GM18505 (cell line): ENCODE measurements at regions not wholly inside any gene's neighbourhood (a gene's known extent, or its start where the extent isn't known, plus 50 kb on each side); places are given as distances from the start of the nearest gene placed in this dataset.

ENCODE experiments used
- ATAC-seq: cut with Tn5 transposase; IDR thresholded peaks from one replicate; pipeline ENCODE4 v1.9.1; 2021; ENCODE audit not compliant: unreplicated experiment
- POLR2A ChIP-seq: IDR thresholded peaks from 4 replicates; pipeline ENCODE4 v1.6.1; 2011; ENCODE audit warnings: borderline replicate concordance; ENCODE audit not compliant: insufficient read depth, insufficient read length; ENCODE audit errors: extremely low read depth

DNA sequence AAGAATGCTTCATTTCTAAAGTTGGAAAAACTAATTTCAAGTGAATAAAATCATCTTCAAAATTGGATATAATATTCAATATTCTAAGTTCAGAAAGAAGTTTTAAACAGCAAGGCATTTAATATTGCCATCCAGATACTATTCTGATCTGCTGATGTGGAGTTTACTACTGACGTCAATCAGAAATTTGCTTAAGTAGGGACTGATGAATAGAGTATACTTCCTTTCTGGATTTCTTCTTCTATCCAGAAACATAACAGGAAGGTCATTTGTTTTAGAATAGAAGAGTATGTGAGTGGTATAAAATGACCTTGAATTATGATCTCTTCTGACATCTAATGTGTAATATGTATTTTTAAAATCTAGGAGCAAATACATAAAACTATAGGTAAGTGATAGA, 308.1 kb upstream of the ADGRL2 start:
- ATAC-seq = no peak
- no peak for TF ChIP-seq POLR2A

DNA sequence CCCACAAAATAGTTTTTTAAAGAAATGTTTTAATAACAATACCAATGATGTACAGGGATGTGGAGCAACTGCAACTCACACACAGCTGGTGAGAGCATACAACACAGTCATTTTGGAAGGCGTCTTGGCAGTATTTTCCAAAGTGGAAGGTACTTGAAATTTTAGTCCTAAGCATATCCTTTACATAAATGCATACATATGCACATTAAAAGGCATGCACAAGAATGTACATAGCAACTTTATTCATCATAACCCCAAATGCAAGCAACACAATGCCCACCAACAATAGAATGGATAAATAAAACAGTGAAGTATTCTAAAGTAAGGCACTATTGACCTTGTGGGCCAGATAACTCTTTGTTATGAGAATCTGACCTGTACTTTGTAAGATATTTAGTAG, 310.1 kb upstream of the ADGRL2 start:
- no peak for ATAC-seq

DNA sequence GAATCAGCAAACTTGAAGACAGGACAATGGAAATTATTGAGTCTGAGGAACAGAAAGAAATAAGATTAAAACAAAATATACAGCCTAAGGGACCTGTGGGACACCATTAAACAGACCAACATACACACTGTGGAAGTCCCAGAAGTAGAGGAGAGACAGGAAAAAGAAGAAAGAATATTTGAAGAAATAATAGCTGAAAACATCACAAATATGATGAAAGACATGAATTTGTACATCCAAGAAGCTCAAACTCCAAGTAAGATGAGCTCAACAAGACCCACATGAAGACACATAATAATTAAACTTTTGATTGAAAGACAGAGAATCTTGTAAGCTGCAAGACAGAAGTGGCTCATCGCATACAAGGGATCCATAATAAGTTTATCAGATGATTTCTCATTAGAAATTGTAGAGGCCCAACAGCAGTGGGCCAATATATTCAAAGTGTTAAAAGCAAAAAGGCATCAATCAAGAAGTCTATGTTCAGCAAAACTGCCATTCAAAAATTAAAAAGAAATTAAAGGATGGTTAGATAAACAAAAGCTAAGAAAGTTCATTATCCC, 311.3 kb upstream of the ADGRL2 start:
- ATAC-seq = no peak
- TF ChIP-seq POLR2A = no peak

More for the DNA sequence above, 310.1 kb upstream of the ADGRL2 start:
- no peak for TF ChIP-seq POLR2A

DNA sequence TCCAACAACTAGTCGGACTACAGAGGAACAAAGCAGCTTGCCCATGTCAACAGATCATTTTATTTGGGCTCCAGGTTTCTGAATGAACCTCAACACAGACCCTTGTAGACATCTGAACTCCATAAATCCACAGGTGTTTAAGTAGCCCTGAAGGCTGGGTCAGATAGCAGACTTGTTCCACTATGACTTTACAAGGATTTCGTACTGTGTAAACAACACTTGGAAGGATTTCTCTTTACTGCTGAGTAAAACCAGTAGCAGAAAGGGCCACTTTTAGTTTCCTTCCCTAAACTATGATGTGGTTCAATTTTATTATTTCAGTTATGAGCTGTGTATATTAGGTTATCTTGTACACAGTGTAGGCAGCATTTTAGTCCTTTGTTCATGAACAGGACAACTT, 316.4 kb upstream of the ADGRL2 start:
- ATAC-seq = no peak

DNA sequence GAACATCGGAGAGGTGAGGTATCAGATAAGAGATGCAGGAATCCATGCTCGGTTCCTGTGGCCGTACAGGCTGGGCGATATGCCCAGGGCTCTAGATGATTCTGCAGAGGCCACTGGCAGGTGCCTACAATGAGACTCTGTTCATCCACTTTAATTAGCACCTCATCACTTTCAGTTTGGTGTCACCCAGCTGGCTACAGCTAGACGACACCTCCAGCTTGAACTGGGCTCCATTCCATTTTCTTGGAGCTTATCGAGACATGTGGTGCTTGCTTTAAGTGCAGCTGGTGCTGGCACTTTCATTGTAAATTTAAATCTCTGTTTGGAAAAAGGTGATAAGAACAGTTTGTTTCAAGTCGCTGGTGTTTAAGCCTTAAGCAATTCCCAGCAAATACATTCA, 322.5 kb upstream of the ADGRL2 start:
- TF ChIP-seq POLR2A = no peak
- ATAC-seq = no peak

More for the DNA sequence above, 316.4 kb upstream of the ADGRL2 start:
- no peak for TF ChIP-seq POLR2A

DNA sequence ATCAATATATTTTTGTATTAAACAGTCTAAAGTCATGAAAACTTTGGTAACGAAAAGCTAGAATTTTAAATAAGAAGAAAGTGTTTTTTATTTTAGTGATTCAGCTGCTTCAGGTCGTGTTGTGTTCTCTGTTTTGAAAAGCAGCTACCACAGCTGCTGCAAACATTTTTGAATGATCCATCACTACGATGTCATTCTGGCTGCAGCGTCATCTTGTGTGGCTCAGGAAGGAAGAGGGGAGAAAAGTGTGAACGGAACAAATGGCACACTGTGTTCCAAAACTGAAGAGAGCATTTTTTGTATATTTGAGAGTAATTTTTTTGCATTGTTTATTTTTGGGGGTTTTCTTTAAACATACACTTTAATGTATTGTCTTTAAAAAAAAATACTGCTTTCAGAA, 323.0 kb upstream of the ADGRL2 start:
- TF ChIP-seq POLR2A = no peak
- no peak for ATAC-seq

DNA sequence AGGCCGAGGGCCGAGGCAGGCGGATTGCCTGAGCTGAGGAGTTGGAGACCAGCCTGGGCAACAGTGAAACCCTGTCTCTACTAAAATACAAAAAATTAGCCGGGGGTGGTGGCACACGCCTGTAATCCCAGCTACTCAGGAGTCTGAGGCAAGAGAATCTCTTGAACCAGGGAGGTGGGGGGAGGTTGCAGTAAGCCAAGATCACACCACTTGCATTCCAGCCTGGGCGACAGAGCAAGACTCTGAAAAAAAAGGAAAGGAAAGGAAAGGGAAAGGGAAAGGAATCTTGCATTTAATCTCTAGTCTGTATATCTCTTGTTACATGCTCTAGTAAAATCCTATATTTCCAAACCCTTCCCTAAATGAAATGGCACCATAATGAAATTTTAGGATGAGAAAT, 328.3 kb upstream of the ADGRL2 start:
- TF ChIP-seq POLR2A = no peak
- no peak for ATAC-seq

DNA sequence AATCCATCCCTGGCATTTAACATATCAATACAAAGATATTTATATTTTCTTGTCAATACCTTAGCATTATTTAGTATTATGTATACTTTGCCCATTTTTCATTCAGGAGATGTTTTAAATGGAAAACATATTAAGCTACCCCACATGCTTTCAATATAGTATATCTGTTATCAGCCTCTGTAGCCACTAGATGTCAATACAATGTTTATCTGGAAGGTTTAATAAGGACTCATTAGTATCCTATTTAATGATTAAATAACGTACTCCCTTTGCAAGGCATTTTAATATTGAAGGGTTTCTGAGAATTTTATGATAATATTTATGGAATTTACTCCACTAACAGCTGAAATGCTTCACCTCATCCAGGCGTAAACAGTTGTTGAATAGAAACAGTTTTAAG, 329.5 kb upstream of the ADGRL2 start:
- no peak for ATAC-seq
- no peak for TF ChIP-seq POLR2A

DNA sequence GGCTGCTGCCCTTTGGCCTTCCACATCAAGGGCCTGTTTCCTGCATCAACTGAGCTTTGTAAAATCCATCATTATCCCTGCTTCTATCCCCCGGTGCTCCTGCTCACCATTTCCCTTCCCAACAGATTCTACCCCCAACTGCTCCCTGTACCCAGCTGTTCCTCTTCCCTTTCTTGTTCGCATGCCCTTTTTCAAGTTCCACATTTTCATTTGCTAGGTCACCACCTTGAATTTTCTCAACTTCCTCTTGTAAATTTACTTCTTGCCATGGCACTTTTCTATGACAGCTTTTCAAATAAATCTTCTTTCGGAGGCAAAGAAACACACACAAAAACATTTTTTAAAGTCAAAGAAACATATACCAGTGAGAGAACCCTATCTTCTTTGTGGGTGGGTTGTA, 330.5 kb upstream of the ADGRL2 start:
- TF ChIP-seq POLR2A = no peak
- ATAC-seq = no peak

DNA sequence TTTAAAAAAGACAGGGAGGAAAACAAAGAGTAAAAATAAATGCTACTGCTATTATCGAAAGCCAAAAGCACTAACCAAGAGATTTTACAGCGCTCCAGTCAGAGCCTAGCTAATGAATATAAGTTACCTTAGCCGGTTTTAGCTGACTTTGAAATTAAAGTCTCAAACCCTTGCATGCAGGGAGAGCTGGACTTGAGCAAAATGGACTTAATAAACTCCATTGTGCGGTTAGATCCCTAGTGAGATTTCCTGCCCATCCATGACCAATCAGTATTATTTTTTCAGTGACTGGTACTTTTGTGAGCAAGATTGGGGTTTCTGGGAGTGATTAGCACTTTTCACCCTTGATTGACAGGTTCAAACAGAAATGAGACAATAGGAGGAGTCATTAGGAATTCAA, 333.4 kb upstream of the ADGRL2 start:
- TF ChIP-seq POLR2A = no peak
- ATAC-seq = no peak

DNA sequence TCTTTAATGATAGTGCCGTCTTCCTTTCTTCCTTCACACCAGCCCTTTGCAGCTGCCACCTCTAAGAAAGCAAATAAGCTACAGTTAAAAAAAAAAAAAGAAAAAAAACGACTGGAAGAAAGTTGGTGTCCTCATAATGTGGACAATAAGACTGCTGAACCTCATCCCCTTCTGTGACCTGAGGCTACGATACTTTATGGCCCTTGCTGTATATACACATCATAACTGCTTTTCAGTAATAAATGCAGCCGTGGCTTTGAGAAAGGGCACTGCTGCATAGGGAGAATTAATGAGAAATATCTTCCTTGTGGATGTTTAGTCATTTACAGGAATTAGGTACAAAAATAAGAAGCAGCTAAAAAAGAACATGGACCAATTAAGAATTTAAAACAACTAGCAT, 333.8 kb upstream of the ADGRL2 start:
- no peak for TF ChIP-seq POLR2A
- ATAC-seq = no peak

DNA sequence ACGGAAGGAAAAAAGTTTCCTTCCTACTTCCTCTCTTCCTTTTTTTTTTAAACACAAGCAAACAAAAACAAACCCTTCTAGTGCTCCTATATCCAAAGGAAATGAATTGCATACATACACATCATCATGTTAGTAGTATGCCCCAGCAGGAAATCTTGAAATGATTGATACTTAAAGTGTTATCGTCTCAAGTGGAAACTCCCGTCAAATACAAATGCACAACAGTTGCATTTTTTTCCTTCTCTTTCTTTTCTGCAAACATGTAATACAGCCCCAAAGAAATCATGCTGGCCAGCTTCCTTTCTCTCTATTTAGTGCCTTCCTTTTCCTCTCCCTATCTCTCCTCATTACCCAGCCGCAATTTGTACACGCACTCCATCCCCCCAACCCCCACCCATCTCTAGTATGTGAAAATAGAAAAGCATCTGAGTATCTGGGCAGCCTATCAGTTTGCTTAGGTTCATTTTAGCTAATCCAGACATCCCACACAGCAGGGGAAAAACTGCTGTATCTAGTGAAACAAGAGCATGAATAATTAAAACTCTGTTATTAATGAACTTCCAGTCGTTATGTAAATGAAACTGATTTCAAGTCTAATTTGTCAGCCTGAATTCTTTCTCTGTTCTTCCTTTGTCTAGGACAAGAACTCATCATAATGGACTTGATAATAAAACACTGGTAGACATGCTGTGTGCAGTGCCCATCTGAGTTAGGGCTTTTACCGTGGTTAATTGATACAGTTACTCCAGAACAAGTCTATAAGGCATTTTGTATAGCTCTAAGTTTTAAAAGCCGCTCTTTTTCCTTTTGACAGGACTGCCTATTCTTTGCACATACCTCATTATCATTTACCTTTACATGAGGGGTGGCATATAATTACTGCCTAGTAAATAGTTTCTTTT, 336.5 kb upstream of the ADGRL2 start:
- ATAC-seq = no peak

DNA sequence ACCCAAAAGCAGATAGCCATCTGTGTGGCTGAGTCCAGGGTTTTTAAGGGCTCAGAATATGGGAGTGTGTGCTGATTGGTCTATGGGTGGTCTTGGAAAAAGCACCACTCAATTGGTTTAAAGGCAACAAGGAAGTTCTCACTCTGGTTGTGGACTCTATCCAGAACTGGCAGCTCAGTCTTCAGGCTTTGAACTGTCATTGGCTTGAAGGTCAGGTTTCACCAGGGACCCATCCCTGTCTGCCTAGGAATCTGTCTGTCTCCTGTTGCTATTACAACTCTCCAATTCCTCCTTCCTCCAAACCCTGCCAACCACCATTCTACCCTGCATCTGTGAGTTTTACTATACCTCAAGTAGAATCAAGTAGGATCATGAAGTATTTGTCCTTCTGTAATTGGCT, 341.7 kb upstream of the ADGRL2 start:
- TF ChIP-seq POLR2A = no peak
- ATAC-seq = no peak

More for the DNA sequence above, 336.5 kb upstream of the ADGRL2 start:
- no peak for TF ChIP-seq POLR2A

DNA sequence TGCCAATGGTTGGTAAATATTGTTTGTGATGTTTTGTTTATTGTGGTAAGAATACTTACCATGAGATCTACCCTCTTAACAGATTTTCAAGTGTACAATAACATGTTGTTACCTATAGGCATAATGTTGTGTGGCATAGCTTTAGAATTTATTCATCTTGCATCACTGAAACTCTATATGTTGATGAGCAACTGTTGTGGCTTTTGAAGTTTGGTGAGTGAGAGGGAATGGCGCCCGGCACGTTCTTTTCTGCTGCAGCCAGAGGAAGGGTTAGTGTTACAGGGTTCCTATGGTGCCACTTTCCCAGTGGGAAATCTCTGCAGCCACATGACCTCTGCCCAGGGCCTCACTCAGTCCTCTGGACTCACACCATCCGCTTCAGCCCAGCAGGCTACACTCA, 342.5 kb upstream of the ADGRL2 start:
- ATAC-seq = no peak

More for the DNA sequence above, 342.5 kb upstream of the ADGRL2 start:
- no peak for TF ChIP-seq POLR2A
